GM04504 (cell line): ENCODE measurements at regions not wholly inside any gene's neighbourhood (a gene's known extent, or its start where the extent isn't known, plus 50 kb on each side); places are given as distances from the start of the nearest gene placed in this dataset.
"Not testable (repeated sequence)": the region's sequence is repeated elsewhere in the genome, so short reads cannot be mapped to it uniquely, and the experiment has no call there.

Experiments
- DNase-seq: peaks from one replicate; pipeline ENCODE4 v3.0.0-alpha.2; 2012; ENCODE audit warnings: low read depth

DNA sequence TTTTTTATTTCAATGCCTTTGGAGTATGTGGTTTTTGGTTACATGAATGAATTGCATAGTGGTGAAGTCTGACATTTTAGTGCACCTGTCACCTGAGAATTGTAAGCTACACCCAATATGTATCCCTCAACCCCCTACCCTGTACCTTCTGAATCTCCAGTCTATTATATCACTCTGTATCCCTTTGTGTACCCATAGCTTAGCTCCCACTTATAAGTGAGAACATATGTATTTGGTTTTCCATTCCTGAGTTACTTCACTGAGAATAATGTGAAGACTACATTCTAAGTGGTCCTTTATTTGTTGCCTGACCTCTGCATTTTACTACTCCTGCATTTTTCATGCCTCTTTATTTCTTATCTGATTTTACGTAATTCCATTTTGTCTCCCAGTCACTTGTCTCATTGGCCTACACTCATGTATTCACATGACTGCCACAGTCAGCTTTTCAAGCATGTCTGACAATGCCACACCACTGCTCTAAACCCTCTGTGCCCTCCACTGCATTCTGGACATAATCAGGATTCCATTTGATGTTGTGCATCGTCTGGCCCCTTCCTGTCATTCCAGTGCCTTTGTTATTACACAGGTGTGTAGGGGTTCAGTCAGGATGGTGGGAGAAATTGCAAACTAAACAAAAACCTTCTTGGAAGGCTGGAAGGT, 1325.5 kb downstream of the XPNPEP1 start:
- no peak for DNase-seq

DNA sequence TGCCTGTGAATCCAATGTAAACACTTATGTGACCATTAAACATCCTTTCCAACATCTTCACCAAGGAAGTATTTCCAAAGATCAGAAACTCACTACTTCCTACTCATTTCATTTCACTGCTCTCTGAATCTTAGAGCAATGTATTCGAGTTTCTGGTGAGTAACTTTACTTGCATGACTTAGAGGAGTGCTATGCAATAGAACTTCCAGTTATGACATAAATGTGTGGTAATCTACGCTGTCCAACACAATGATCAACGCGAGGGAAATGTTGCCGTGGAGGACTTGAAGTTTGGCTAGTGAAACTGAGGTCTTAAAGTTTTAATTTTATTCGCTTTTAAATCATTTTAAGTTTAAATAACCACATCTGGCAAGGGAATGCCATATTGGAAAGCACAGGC, 1326.3 kb downstream of the XPNPEP1 start:
- peak; percentile 41 for DNase-seq

DNA sequence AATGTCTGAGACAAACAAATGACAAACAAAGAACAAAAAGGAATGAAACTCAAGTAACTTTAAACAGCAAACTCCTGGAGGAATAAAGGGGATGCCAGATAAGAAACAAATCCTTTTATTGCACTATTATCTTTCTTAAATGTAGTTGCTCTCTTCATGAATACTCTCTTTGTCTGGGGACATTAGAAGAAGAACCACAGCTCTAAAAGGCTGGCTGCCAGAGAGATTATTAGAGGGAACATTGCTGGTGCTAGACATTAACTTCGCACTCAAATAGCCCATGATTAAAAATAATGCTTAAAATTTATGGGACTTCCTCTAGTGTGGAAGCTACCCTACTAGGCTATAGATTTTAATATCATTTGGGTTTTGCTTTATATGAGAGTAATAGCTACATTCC, 1330.4 kb downstream of the XPNPEP1 start:
- no peak for DNase-seq

DNA sequence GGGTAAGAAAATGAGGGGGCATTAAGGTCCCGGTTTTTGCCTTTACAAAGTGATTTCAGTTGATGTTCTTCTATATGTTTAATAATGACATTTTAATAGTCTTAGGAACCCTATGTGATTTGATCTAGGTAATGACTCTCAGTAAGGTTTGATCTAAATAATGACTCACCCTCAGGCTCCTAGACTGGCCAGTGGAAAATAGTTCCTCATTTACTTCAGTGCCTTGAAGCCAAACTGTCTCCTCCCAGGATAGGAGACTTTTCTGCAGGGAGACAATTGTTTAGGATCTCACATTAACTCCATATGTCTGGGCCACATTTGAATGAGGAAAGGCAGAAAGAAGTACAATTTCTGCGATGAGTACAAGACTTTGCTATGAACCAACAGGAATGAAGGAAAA, 1331.9 kb downstream of the XPNPEP1 start:
- DNase-seq = no peak

DNA sequence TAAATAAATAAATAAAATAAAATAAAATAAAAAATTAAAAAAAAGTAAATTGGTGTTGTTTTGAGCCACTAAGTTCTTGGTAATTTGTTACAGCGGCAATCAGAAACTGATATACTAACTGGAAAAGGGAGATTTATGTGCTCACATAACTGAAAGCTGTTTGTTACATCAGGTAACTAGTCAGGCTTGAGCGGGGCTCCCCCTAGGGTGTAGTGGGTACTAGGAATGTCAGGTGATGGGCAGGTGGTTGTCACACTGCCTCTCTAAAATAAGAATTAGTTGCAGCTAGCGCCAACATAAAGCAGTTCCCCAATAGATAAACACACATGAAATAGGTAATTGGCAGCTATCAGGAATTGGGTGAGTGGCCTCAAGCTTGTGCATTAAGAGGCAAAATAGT, 1336.9 kb downstream of the XPNPEP1 start:
- DNase-seq = no peak

DNA sequence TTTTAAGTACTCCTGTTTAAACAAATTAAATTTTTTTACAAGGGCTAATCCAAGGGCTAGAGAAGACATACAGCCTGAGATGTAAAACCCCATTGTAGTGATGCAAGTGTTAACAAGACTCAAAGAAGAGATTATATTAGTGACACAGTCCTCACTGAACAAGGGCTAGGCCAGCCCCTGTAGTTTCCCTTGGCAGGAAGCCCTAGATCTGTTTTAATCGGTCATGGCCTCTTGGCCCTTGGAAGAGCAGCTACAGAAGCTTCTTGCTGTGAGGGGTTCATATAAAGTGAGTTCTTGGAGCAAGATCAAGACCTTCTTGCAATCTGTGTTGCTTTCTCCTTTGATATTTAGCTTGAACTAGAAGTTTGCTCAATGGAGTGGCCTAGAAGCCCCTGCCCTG, 1339.4 kb downstream of the XPNPEP1 start:
- no peak for DNase-seq

DNA sequence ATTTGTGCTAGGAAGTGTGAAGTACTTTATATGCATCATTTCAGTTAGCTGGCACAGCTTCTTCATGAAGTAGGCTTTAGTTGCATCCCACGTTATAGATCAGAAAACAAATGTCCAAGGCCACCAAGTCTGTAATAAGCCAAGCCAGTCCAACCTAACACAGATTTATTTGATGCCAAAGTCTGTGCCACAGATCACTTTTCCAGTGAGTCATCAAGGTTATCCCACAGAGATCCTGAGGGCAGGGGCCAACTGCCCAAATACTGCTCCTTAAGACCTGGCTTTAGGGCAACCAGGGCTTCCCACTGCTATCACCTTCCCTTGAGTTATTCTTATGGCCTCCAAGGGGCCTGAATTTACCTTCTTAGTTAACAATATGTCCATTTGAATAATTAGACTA, 1340.4 kb downstream of the XPNPEP1 start:
- DNase-seq = no peak

DNA sequence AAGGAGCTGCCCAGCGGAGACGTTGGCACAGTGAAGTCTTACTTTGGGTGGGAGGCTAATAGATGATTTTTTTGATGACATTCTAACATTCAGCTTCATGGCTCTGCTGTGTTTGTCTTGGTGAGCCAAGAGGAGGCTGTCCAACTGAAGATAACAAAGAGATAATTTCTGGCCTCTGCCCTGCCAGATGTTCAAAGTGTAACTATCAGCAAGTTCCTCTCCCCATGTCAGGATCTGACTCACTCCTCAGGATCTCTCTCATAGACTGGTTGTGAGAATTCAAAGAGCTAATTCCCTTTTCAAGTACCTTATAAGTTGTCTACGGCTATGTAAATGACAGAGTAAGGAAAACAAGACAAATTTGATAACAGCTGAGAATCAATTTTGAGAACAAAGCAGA, 1340.9 kb downstream of the XPNPEP1 start:
- no peak for DNase-seq

DNA sequence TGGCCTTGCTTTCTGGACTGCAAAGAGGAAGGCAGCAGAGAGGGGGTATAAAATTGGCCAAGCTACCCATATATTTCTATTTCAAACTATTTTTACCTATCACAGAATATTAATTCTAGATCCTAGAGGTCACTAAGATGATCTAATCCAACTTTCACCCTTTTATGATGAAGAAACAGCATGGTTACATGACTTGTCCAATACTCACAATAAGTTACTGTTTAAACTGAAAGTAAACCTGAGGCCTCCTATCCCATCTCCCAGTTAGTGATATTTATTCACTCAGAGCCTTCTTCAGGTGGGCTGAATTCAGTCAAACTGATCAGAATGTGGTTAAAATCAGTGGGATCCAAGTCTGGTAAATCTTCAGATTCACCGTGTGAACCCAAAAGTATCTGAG, 1345.1 kb downstream of the XPNPEP1 start:
- DNase-seq = no peak

DNA sequence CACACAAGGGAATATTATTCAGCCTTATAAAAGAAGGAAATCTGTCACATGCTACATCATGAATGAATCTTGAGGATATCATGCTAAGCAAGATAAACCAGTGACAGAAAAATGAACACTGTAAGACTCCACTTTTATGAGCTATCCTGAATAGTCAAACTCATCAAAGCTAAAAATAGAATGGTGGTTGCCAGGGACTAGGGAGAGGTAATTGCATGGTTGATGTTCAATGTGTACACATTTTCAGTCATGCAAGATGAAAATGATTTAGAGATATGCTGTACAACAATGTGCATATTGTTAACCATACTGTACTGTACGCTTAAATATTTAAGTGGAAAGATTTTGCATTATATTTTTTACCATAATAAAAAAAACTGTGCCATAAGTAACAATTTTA, 1349.1 kb downstream of the XPNPEP1 start:
- no peak for DNase-seq

DNA sequence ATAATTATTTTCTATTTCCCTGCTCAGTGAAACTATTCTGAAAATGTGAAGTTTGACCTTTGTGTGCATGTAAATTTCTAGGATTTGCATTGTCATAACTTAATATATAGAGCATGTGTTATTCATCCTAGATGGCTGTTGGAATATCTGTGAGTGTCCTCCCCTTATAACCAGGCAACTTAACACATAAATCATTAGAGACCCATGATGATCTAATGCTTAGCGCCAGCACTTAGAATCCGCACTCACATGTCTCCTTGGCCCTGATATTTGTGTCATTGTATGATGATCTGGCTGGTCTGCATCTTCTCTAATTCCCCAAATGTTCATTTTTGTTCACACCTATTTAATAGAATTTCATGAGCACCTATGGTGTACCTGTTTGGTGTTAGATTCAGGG, 1354.5 kb downstream of the XPNPEP1 start:
- DNase-seq = no peak

DNA sequence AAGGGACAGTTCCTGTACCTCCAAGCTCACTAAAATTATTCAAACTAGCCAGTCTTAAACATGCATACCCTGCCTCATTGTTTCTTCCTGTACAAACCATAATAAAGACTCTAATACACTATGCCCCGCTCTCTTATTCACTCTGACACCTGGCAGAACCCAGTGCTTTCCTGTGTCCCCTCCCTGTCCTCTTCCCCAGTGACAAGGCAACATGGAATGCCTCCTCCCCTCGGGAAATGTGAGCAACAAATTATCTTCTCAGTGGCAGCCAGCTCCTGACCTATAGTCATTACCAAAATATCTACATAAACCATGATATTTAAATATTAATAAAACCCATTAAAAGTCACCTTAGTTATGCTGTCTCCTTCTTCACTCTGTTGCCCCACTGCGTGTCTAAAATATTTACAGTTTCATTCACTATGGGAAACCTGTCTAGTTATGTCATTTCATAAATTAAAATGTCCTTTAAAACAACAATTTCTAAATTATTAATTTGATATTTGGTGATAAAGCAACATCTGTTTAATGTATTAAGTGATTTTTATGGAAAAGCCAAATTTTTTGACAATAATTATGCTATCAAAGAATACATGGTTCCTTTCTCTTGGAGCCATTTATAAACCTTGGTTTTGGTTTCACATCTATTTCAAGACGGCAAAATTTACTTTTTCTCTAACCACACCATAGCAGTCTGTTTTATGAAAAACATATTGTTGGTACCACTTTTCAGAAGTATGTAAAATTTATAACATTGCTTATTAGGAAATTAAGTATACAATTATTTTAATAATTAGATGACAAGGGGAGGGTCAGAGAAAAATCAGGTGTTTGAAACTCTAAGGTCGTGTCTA, 1355.2 kb downstream of the XPNPEP1 start:
- DNase-seq = no peak

DNA sequence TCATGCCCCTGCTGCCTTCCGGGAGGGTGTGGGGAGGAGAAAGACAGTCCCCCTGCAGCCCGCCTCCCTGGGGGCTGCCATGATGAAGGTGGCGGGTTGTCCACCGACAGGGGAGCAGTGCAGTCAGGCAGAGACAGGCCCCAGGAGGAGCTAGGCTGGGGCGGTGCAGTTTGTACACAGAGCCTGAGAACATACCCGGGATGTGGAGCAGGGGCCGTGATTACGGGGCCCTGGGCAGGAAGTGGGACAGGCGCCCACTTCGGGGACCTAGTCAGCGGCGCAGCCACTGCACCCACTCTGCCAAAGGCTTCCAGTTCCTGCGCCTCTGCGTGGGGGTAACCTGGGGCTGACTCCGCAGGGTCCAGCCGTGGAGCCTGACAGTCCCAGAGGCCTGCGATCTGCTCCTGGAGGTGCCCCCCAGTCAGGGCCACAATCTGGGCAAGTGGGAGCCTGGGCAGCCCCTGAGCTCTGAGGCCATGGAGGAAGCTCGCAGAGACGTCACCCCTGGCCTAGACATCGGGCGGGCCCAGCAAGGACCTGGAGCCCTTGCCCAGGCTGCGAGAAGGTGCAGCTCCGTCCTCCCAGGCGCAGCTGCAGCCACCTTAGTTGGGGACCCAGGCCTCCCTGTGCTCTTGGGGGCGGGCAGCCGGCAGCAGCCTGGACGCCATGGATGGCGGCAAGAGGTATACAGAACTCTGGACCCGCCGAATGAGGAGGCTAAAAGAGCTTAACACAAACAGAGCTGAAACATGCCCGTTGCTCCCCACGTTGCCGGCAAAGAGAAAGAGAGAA, 1356.8 kb downstream of the XPNPEP1 start:
- no peak for DNase-seq

DNA sequence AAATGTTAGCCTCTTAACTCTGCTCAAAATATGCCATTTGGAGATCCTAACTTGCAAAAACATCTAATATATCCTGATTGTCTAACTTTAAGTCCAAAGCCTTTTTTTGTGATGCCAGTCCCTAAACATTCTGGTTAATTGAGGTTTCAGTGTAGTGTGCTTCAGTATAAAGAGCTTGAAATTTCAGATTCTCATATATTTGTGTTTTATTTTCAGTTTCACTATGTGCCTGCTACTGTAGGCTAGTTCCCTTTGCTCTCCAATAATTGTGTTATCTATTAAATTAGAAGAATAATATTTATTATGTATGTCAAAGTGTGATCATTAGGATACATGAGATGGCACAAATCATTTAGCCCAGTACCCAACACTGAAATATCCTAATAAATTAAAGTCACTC, 1361.2 kb downstream of the XPNPEP1 start:
- no peak for DNase-seq

DNA sequence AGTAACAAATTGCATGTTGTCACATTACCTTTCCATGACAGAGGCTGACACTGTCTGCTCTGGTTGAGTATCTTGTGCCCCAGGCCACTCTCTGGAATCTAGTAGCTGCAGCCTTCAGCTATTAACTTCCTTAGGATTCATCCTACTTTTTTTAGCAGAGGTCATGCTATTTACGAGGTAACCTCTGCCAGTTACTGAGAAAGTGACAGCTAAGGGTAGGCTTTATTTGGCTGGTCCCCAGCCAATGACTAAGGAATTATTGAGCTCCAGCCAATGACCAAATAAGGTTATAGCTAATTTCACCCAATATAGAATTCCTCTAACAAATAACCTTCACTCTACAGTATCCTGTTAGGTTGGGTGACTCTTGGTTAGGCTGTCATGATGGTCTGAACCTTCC, 1361.7 kb downstream of the XPNPEP1 start:
- DNase-seq = peak; percentile 17

DNA sequence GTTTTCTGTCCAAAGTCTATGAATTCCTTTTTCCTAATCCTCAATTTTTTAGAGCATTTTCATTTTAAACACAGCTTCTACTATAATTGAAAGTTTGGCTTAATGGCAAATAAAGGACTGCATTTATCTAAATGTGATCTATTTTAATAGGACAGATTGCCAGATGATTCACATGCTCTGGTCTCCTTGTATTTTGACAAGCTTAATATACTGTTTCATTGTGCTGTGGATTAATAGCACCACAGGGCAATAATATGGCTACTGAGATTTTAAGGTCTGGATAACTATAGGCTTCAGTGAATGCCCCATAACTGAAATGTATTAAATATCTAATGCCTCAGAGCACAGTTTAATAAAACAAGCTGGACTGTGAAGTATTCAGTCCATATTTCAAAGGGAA, 1362.8 kb downstream of the XPNPEP1 start:
- no peak for DNase-seq

DNA sequence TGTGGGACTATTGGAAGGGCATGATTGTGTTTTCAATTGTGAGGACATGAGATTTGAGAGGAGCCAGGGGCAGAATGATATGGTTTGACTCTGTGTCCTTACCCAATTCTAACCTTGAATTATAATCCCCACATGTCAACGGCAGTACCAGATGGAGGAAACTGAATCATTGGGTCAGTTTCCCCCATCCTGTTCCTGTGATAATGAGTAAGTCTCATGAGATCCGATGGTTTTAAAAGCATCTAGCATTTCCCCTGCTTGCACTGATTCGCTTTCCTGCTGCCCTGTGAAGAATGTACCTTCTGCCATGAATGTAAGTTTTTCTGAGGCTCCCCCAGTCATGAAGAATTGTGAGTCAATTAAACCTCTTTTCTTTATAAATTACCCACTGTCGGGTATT, 1367.1 kb downstream of the XPNPEP1 start:
- no peak for DNase-seq

DNA sequence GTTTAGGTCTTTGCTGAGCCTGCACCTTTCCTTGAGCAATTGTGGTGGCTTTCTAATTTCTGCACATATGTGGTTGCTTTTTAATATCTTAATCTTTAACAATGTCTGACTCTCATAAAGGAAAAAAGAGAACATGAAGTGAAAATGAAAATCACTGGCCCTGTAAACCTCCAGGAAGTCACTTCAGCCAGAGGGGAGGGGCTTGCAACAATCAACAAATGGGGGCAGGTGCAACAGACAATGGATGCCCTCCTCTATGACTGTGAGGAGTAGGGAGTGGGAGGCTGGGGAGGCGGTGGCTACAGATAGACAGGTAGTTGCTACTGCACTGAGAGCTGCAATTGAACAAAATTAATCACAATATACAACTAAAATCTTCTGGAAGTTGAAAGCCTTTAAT, 1377.4 kb downstream of the XPNPEP1 start:
- DNase-seq = no peak

DNA sequence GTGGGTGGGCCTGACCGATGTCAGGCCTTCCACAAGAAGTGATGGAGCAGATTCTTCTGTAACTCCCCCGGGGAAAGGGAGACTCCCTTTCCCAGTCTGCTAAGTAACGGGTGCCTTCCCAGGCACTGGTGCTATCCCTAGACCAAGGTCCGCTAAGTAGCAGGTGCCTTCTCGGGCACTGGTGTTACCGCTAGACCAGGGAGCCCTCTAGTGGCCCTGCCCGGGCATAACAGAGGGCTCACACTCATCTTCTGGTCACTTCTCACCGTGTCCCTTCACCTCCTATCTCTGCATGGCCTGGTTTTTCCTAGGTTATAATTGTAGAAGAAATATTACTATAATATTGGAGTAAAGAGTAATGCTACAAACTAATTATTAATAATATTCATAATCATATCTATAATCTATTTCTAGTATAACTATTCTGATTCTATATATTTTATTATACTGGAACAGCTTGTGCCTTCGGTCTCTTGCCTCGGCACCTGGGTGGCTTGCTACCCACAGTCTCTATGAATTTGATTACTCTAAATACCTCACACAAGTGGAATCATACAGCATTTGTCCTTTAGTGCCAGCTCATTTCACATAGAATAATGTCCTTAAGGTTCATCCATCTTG, 1378.7 kb downstream of the XPNPEP1 start:
- peak; percentile 32 for DNase-seq

DNA sequence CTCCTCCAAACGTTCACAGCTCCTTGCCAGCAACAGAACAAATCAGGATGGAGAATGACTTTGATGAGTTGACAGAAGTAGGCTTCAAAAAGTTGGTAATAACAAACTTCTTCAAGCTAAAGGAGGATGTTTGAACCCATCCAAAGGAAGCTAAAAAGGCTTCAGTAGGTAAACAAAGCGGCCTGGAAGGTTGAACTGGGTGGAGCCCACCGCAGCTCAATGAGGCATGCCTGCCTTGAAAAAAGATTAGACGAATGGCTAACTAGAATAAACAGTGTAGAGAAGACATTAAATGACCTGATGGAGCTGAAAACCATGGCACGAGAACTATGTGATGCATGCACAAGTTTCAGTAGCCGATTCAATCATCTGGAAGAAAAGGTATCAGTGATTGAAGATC, 1369.0 kb upstream of the SORCS1 start:
- not testable (repeated sequence) for DNase-seq

DNA sequence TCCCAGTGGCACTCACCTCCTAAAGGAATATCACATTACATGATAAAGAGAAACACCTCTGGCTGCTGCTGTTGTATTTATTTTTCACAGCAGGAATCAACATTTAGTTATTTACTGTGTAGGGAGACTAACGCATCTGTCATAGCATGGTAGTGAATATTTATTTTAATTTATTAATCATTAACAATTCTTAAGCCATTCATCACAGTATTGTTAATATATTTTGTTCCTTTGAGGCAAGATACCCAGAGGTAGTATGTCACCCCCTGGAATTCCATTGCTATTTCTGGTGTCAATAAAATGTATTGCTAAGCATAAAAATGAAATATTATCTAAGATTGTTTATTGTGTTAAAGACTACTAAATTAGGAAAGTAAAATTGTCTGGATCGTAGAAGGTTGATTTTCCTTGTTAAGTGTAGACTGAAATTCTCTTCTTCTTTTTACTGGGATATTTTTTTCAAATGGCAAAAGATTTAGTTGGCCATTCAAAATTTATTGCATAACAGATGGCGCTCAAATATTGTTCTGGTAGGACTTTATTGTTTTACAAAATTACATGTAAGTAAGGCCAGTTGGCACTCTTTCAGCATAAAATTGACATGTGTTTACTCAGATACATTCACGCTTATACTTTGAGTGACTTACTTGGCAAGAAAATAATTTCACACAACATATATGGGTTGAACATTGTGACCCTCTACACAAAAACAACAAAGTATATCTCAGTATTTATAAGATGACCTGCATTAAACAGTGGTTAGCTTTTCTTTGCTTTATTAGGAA, 1358.7 kb upstream of the SORCS1 start:
- no peak for DNase-seq
